ENCODE measurements at regions not wholly inside any gene's neighbourhood (a gene's known extent, or its start where the extent isn't known, plus 50 kb on each side); places are given as distances from the start of the nearest gene placed in this dataset.
"Not testable (repeated sequence)": the region's sequence is repeated elsewhere in the genome, so short reads cannot be mapped to it uniquely, and the experiment has no call there.

GRCh38 chr5:42037379-42037932 lies 112.4 kb downstream of the FBXO4 start:
- peaks cover 27% of the 10 kb centered on the region for H3K27me3 Mint-ChIP-seq (ENCODE audit: low read depth)
- no peak overlapping the region for H3K4me3 Mint-ChIP-seq
- no peaks in the 10 kb centered on the region for H3K36me3 Mint-ChIP-seq (ENCODE audit: insufficient read depth in 2 of 2)
- ATAC-seq (replicated peaks in 1 of 2) (no peak), DNase-seq (no peak)
- no peaks in the 10 kb centered on the region for H3K9me3 Mint-ChIP-seq
- no peak overlapping the region for H3K27ac Mint-ChIP-seq
- H3K4me1 Mint-ChIP-seq (ENCODE audit: low read depth) = no peaks in the 10 kb centered on the region

- H3K27me3 Mint-ChIP-seq (ENCODE audit: low read depth) = peaks cover 33% of the 10 kb centered on the region
- H3K4me1 Mint-ChIP-seq (ENCODE audit: low read depth) = no peaks in the 10 kb centered on the region
- DNase-seq = no peak
- no peaks in the 10 kb centered on the region for H3K9me3 Mint-ChIP-seq
- H3K36me3 Mint-ChIP-seq (ENCODE audit: insufficient read depth in 2 of 2) = no peaks in the 10 kb centered on the region
- no peak overlapping the region for H3K4me3 Mint-ChIP-seq
- no peak overlapping the region for H3K27ac Mint-ChIP-seq
- ATAC-seq (replicated peaks in 1 of 2) = no peak
These were observed 118.3 kb downstream of the FBXO4 start for GRCh38 chr5:42043400-42043799.

- H3K9me3 Mint-ChIP-seq = no peaks in the 10 kb centered on the region
- DNase-seq (peak; percentile 43 to 50), ATAC-seq (replicated peaks in 1 of 2) (peak; percentile 66 to 69)
- H3K4me3 Mint-ChIP-seq = no peak overlapping the region
- H3K36me3 Mint-ChIP-seq (ENCODE audit: insufficient read depth in 2 of 2) = no peaks in the 10 kb centered on the region
- peaks cover 5% of the 10 kb centered on the region for H3K4me1 Mint-ChIP-seq (ENCODE audit: low read depth)
- peaks cover 4% of the 10 kb centered on the region for H3K27me3 Mint-ChIP-seq (ENCODE audit: low read depth)
- H3K27ac Mint-ChIP-seq = no peak overlapping the region
These were observed 132.2 kb downstream of the FBXO4 start for GRCh38 chr5:42057254-42057690.

GRCh38 chr5:42059291-42059690 lies 134.2 kb downstream of the FBXO4 start:
- Mint-ChIP-seq H3K36me3 (ENCODE audit: insufficient read depth in 2 of 2) (no peaks in the 10 kb centered on the region), H3K27ac (no peak overlapping the region), H3K27me3 (ENCODE audit: low read depth) (peaks cover 4% of the 10 kb centered on the region), H3K4me1 (ENCODE audit: low read depth) (peaks cover 5% of the 10 kb centered on the region), H3K9me3 (no peaks in the 10 kb centered on the region), H3K4me3 (no peak overlapping the region)
- ATAC-seq (replicated peaks in 1 of 2) (no peak), DNase-seq (no peak)

GRCh38 chr5:42059778-42060464 lies 134.8 kb downstream of the FBXO4 start:
- DNase-seq (no peak), ATAC-seq (replicated peaks in 1 of 2) (no peak)
- Mint-ChIP-seq H3K27me3 (ENCODE audit: low read depth) (peaks cover 4% of the 10 kb centered on the region), H3K27ac (no peak overlapping the region), H3K36me3 (ENCODE audit: insufficient read depth in 2 of 2) (no peaks in the 10 kb centered on the region), H3K4me1 (ENCODE audit: low read depth) (peaks cover 5% of the 10 kb centered on the region), H3K4me3 (no peak overlapping the region), H3K9me3 (no peaks in the 10 kb centered on the region)

GRCh38 chr5:42061121-42061520 lies 136.0 kb downstream of the FBXO4 start:
- H3K27me3 Mint-ChIP-seq (ENCODE audit: low read depth) = peaks cover 4% of the 10 kb centered on the region
- no peaks in the 10 kb centered on the region for H3K36me3 Mint-ChIP-seq (ENCODE audit: insufficient read depth in 2 of 2)
- H3K4me3 Mint-ChIP-seq = no peak overlapping the region
- H3K9me3 Mint-ChIP-seq = no peaks in the 10 kb centered on the region
- ATAC-seq (replicated peaks in 1 of 2) = no peak
- H3K4me1 Mint-ChIP-seq (ENCODE audit: low read depth) = peaks cover 5% of the 10 kb centered on the region
- H3K27ac Mint-ChIP-seq = no peak overlapping the region
- DNase-seq = no peak

- Mint-ChIP-seq H3K4me3 (no peak overlapping the region), H3K27me3 (ENCODE audit: low read depth) (no peaks in the 10 kb centered on the region), H3K4me1 (ENCODE audit: low read depth) (no peaks in the 10 kb centered on the region), H3K27ac (no peak overlapping the region), H3K36me3 (ENCODE audit: insufficient read depth in 2 of 2) (no peaks in the 10 kb centered on the region), H3K9me3 (no peaks in the 10 kb centered on the region)
- ATAC-seq (replicated peaks in 1 of 2) (no peak), DNase-seq (no peak)
These were observed 139.7 kb downstream of the FBXO4 start for GRCh38 chr5:42064821-42065220.

- Mint-ChIP-seq H3K9me3 (no peaks in the 10 kb centered on the region), H3K4me3 (no peak overlapping the region), H3K27me3 (ENCODE audit: low read depth) (no peaks in the 10 kb centered on the region), H3K36me3 (ENCODE audit: insufficient read depth in 2 of 2) (no peaks in the 10 kb centered on the region), H3K27ac (no peak overlapping the region), H3K4me1 (ENCODE audit: low read depth) (no peaks in the 10 kb centered on the region)
- DNase-seq (no peak), ATAC-seq (replicated peaks in 1 of 2) (no peak)
These were observed 141.1 kb downstream of the FBXO4 start for GRCh38 chr5:42066131-42066530.

GRCh38 chr5:42074353-42074752 lies 149.3 kb downstream of the FBXO4 start:
- peaks cover 0 to 2% of the 10 kb centered on the region in 2 donors for H3K9me3 Mint-ChIP-seq
- DNase-seq (no peak), ATAC-seq (replicated peaks in 1 of 2) (no peak)
- peaks cover 8% of the 10 kb centered on the region for H3K27me3 Mint-ChIP-seq (ENCODE audit: low read depth)
- H3K4me3 Mint-ChIP-seq = no peak overlapping the region
- H3K4me1 Mint-ChIP-seq (ENCODE audit: low read depth) = no peaks in the 10 kb centered on the region
- H3K27ac Mint-ChIP-seq = no peak overlapping the region
- H3K36me3 Mint-ChIP-seq (ENCODE audit: insufficient read depth in 2 of 2) = no peaks in the 10 kb centered on the region

- H3K27ac Mint-ChIP-seq = no peak overlapping the region
- peaks cover 7% of the 10 kb centered on the region for H3K4me1 Mint-ChIP-seq (ENCODE audit: low read depth)
- H3K27me3 Mint-ChIP-seq (ENCODE audit: low read depth) = peaks cover 5% of the 10 kb centered on the region
- no peak overlapping the region for H3K4me3 Mint-ChIP-seq
- H3K9me3 Mint-ChIP-seq = peaks cover 4 to 13% of the 10 kb centered on the region in 2 donors
- peaks cover 0 to 4% of the 10 kb centered on the region in 2 donors for H3K36me3 Mint-ChIP-seq (ENCODE audit: insufficient read depth in 2 of 2)
- ATAC-seq (replicated peaks in 1 of 2) (peak; percentile 81 to 89), DNase-seq (no peak)
These were observed 164.6 kb downstream of the FBXO4 start for GRCh38 chr5:42089705-42090104.

- H3K27me3 Mint-ChIP-seq (ENCODE audit: low read depth) = peaks cover 1% of the 10 kb centered on the region
- H3K4me3 Mint-ChIP-seq = no peak overlapping the region
- H3K36me3 Mint-ChIP-seq (ENCODE audit: insufficient read depth in 2 of 2) = peaks cover 0 to 4% of the 10 kb centered on the region in 2 donors
- peaks cover 4 to 13% of the 10 kb centered on the region in 2 donors for H3K9me3 Mint-ChIP-seq
- ATAC-seq (replicated peaks in 1 of 2) (peak; percentile 24 to 55), DNase-seq (no peak)
- H3K4me1 Mint-ChIP-seq (ENCODE audit: low read depth) = peaks cover 7% of the 10 kb centered on the region
- no peak overlapping the region for H3K27ac Mint-ChIP-seq
These were observed 165.1 kb downstream of the FBXO4 start for GRCh38 chr5:42090162-42090561.

GRCh38 chr5:42099846-42100245 lies 174.8 kb downstream of the FBXO4 start:
- not testable (repeated sequence) for H3K9me3 Mint-ChIP-seq; H3K27me3 Mint-ChIP-seq (ENCODE audit: low read depth)

GRCh38 chr5:42108468-42108867 lies 183.4 kb downstream of the FBXO4 start:
- Mint-ChIP-seq H3K9me3 (peaks cover 3 to 9% of the 10 kb centered on the region in 2 donors), H3K4me3 (no peak overlapping the region), H3K4me1 (ENCODE audit: low read depth) (no peaks in the 10 kb centered on the region), H3K36me3 (ENCODE audit: insufficient read depth in 2 of 2) (peaks cover 2% of the 10 kb centered on the region in 2 donors), H3K27me3 (ENCODE audit: low read depth) (no peaks in the 10 kb centered on the region), H3K27ac (no peak overlapping the region)
- no peak for ATAC-seq (replicated peaks in 1 of 2)
- DNase-seq = no peak

More at GRCh38 chr5:42099846-42100245, 174.8 kb downstream of the FBXO4 start:
- DNase-seq; H3K4me3 Mint-ChIP-seq; ATAC-seq (replicated peaks in 1 of 2); H3K36me3 Mint-ChIP-seq (ENCODE audit: insufficient read depth in 2 of 2); H3K4me1 Mint-ChIP-seq (ENCODE audit: low read depth); H3K27ac Mint-ChIP-seq: not testable (repeated sequence)
